ENCODE measurements at regions not wholly inside any gene's neighbourhood (a gene's known extent, or its start where the extent isn't known, plus 50 kb on each side); places are given as distances from the start of the nearest gene placed in this dataset.
A peak's percentile ranks its signal among the peaks of the same experiment; 100 is the strongest.

GRCh38 chr3:196141052-196141865 lies 59.4 kb upstream of the TFRC start (continued):
- no peak for TF ChIP-seq HSF4 (CRISPR knock-in tag; IDR thresholded peaks at IDR 0.05; ENCODE audit: borderline replicate concordance)
- no peak for TF ChIP-seq ZNF274 (IDR thresholded peaks at IDR 0.05; ENCODE audit: borderline replicate concordance, low read depth, low read length)
- TF ChIP-seq MYC (IDR thresholded peaks at IDR 0.05; ENCODE audit: low read depth, low read length), result 0 out of 2 replicates have a peak, but pooled peaks have one; percentile 5
- no peak for TF ChIP-seq MYC (CRISPR knock-in tag; IDR thresholded peaks at IDR 0.05; ENCODE audit: borderline replicate concordance, low read depth)
- TF ChIP-seq MAFF (IDR thresholded peaks at IDR 0.05; ENCODE audit: low read length), result no peak
- 0 out of 4 replicates have a peak, but pooled peaks of 1 of the 2 experiments have one; percentile 35 for TF ChIP-seq ZNF639 (CRISPR knock-in tag; conservative IDR thresholded peaks at IDR 0.05 in 1 of 2, IDR thresholded peaks at IDR 0.05 in 1 of 2)
- TF ChIP-seq NFE2 (IDR thresholded peaks at IDR 0.05; ENCODE audit: low read depth), result no peak
- TF ChIP-seq ZNF512 (tag; IDR thresholded peaks at IDR 0.05), result peak; percentile 74; the same call in 1 of the 2 replicates
- TF ChIP-seq TRIM24 (IDR thresholded peaks at IDR 0.05), result no peak
- TF ChIP-seq SNIP1 (IDR thresholded peaks at IDR 0.05; ENCODE audit: low read depth), result peak; percentile 35; the same call in 1 of the 2 replicates
- peak; percentile 44 for TF ChIP-seq BRD9 (IDR thresholded peaks at IDR 0.05; ENCODE audit: low read depth, partially characterized antibody)
- TF ChIP-seq TGIF2 (CRISPR knock-in tag; IDR thresholded peaks at IDR 0.05), result no peak
- peak; percentile 67; the same call in 1 of the 2 replicates for TF ChIP-seq ZNF668 (CRISPR knock-in tag; IDR thresholded peaks at IDR 0.05)
- TF ChIP-seq NCOA6 (IDR thresholded peaks at IDR 0.05), result no peak
- no peak for TF ChIP-seq SMARCC2 (IDR thresholded peaks at IDR 0.05; ENCODE audit: low read depth)
- no peak for TF ChIP-seq ZBTB43 (CRISPR knock-in tag; IDR thresholded peaks at IDR 0.05)
- peak; percentile 16 to 23; a peak in 1 of 4 replicates for TF ChIP-seq ARNT (IDR thresholded peaks at IDR 0.05)
- no peak for TF ChIP-seq ARID4B (CRISPR knock-in tag; IDR thresholded peaks at IDR 0.05)

All from K562 (cell line).